Glomerular visceral epithelial cell (primary cell): ENCODE measurements at regions not wholly inside any gene's neighbourhood (a gene's known extent, or its start where the extent isn't known, plus 50 kb on each side); places are given as distances from the start of the nearest gene placed in this dataset.
A peak's percentile ranks its signal among the peaks of the same experiment; 100 is the strongest.

Experiments used
- DNase-seq: peaks from one replicate; pipeline ENCODE4 v3.0.0-alpha.2; 2016; ENCODE audit errors: extremely low spot score

GRCh38 chr2:16900405-16901025, 234.9 kb upstream of the CYRIA start:
- peak; percentile 1 for DNase-seq

DNA sequence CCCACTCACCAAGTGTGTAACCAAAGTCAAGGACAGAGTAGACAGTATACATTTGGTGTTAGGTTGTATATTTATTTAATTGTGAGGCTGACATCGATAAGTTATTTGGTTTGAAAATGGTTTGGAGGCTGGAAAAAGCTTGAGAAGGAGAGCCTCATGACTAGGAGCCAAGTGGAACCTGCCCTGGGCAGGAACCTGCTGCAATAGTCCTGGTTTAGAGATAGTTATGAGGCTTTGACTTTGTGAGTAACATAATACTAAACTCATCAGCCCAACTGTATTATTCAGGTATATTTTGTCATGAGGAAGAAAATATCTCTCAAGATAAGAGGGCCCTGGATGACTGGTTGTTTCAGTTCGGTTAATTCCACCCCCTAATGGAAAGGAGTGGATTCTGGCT, 234.3 kb upstream of the CYRIA start:
- no peak for DNase-seq

DNA sequence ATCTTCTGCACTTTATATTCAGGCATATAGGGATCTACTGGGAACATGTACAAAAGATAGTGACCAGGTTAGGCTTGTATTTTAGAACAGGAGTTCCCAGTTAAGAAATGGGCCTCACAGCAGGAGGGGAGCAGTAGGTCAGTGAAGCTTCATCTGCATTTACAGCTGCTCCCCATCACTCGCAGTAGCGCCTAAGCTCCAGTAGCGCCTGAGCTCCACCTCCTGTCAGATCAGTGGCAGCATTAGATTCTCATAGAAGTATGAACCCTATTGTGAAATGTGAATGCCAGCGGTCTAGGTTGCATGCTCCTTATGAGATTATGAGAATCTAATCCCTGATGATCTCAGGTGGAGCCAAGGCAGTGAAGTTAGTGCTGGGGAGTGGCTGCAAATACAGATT, 224.4 kb upstream of the CYRIA start:
- no peak for DNase-seq

DNA sequence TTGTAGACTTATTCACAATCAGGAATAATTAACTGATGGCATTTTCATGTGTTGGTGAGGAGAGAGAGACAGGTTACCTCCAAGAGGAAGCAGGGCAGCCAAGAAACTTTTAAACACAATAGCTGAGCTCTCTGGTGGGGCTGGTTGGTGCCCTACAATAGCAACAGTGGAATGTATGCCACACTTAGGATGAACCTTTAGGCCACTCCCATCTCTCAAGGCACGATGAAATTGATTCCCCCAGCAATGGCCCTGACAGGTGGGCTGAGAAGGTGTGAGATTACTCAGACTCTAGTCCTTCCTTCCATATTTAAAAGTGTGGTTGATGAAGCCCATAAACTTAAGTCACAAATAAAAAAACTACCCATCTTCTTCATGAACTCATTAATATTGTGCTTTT, 219.4 kb upstream of the CYRIA start:
- no peak for DNase-seq

- DNase-seq = no peak
Observed at GRCh38 chr2:16882706-16883105, 217.1 kb upstream of the CYRIA start.

GRCh38 chr2:16881122-16881521, 215.5 kb upstream of the CYRIA start:
- no peak for DNase-seq

- no peak for DNase-seq
Observed at GRCh38 chr2:16871411-16871810, 205.8 kb upstream of the CYRIA start.

DNA sequence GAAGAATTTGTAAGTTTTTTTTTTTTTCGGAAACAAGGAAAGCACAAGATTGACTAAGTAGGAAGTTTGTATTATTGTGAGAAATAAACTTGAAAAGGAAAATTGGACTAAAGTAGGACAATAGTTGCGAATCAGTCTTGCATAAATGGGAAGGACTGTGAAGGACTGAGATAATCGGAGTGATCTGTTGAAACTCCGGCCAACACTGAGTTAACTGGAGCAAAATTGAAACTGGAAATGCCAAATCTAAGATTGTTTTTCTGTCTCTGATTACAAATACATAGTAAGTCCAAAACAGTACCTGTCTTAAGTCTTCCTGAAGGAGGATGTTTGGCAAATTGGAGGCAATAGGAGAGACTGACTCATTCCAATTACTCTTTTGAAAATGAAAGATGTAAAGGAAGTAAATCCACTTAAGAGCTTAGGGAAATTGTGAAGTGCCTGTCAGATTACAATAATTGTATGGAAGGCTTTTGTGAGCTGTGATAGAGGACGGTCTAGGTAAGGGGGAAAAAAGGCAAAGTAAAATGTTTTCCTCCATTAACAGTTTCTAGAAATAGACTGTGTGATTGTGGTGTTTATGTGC, 204.9 kb upstream of the CYRIA start:
- no peak for DNase-seq

GRCh38 chr2:16869711-16870110, 204.1 kb upstream of the CYRIA start:
- DNase-seq = no peak

DNA sequence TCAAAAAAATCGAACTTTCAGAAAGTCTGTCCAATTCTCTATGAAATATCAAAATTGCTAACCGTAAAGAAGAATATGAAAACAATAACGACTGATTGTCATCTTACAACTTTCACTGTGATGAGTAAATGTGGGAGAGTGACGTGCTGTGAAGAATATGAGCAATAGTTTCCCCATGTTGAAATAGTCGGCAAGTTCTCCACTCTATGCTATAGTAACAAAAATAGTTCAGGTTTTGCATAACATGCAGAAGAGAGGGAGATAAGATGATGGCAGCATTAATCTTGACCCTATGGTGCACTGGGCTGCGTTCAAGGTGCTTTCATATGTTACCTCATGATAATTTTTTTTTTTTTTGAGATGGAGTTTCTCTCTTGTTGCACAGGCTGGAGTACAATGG, 196.8 kb upstream of the CYRIA start:
- no peak for DNase-seq

DNA sequence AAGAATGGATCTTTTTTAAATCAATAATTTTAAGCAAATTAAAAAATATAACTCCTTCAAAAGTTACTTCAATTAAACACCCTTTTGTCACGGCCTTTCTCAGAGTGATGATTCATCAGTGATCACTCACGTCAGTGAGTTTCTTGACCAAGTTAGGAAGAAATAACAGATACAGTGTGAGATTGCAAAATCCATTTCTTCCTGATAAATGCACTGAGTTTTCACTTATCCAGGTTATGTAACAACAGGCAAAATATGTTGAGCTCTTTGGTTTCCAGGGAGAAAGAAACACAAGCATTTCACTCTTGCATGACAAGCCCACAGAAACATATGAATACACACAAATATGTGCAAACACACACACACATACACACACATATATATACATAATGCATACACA, 195.9 kb upstream of the CYRIA start:
- peak; percentile 19 for DNase-seq

GRCh38 chr2:16861111-16861510, 195.5 kb upstream of the CYRIA start:
- no peak for DNase-seq

DNA sequence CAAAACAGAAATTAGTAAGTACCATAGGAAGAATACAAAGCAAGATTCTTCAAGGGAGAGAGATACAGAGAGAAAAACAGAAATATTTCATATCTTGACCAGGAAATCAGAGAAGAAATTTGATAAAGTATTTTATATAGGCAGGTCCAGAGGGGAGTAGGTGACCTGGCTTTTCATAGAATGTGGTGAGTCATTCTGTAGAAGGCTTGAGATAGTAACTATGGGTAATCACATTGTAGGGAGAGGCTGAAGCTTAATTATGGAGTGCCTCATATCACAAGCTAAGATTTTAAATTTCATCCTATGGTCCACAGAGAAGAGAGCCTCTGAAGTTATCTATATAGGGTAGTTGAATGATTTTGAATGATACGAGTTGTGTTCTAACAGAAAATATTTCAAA, 195.0 kb upstream of the CYRIA start:
- DNase-seq = no peak

DNA sequence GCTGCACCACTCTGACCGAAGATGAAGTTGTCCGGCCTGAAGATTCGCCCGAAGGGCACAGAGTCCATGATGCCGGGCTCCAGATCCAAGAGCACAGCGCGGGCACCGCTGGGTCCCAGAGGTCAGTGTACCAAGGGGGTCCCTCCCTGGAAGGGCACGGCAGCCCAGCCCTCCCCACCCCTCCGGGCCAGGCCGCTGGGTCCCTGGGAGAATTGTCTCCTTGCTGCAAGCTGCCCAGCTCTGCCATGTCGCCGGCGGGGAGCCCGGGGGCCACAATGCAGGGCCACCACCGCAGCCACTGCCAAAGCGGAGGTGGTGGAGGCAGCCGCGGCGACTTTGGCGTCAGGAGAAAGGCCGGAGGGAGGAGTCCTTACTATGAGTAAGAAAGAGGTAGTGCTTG, 189.5 kb upstream of the CYRIA start:
- DNase-seq = no peak

- no peak for DNase-seq
Observed at GRCh38 chr2:16853088-16853487, 187.5 kb upstream of the CYRIA start.

GRCh38 chr2:16852651-16853050, 187.0 kb upstream of the CYRIA start:
- DNase-seq = no peak

- no peak for DNase-seq
Observed at GRCh38 chr2:16851126-16851525, 185.5 kb upstream of the CYRIA start.

DNA sequence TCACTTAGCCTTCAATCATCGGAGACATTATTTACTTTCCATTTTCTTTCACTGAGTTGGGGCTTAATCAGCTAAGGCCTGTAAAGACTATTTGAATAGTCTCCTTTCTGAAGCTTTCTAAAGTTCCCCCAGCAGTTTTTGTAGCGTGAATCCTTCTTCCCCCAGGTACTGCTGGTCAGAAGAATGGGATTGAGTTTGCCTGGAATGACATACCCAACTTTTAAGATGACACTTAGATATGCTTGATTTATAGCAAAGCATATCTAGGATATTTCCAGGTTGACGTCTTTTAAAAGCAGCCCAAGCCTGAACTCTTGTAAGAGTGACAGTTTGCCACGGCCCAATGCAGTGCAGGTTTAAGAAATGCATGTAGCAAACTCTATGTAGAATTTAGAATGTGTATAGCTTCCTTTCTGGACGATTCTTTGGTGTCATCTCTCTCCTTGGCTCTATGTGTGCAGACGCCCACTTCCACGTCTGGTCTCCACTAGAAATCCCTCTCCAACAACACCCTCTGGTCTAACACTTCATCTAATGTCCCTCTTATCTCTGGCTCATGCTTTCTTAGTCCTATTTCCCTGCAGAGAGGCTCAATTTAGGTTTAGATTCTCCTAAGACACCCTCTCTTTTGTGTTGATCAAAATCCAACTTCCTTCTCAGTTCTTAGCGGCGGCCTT, 175.0 kb upstream of the CYRIA start:
- no peak for DNase-seq

GRCh38 chr2:16832910-16833309, 167.3 kb upstream of the CYRIA start:
- DNase-seq = no peak

DNA sequence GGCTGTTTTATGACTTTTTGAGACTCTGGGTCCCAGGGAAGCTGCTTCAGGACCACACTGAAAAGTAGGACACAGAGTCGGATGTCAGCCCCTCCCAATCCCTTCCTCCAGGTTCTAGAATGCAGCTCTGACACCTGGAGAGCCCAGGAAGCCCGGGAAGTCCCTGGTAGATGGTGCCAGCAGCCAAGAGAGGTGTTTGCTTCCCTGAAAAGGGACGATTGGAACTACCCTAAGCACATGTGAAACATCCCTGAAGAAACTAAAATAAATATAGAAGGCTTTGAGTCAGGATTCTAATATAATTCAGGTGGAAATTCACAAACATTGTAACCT, 163.2 kb upstream of the CYRIA start:
- DNase-seq = no peak

- no peak for DNase-seq
Observed at GRCh38 chr2:16828044-16828827, 162.6 kb upstream of the CYRIA start.

GRCh38 chr2:16824472-16824871, 158.8 kb upstream of the CYRIA start:
- no peak for DNase-seq

- no peak for DNase-seq
Observed at GRCh38 chr2:16821692-16822091, 156.1 kb upstream of the CYRIA start.
